Fibroblast of pulmonary artery (primary cell): ENCODE measurements at regions not wholly inside any gene's neighbourhood (a gene's known extent, or its start where the extent isn't known, plus 50 kb on each side); places are given as distances from the start of the nearest gene placed in this dataset.

ENCODE experiments used
- DNase-seq: peaks from one replicate; pipeline ENCODE4 v3.0.0-alpha.2; 2010; ENCODE audit warnings: low read depth
- H3K4me3 ChIP-seq: replicated peaks from 2 replicates; pipeline ENCODE4 v1.5.1; 2011; ENCODE audit warnings: low read depth, mild to moderate bottlenecking, control low read depth, low read length, moderate library complexity
- TF ChIP-seq, protein P1 (sequence below): IDR thresholded peaks from 2 replicates; pipeline ENCODE4 v1.5.1; 2011; ENCODE audit warnings: mild to moderate bottlenecking, control low read depth, low read length, inconsistent platforms; ENCODE audit errors: missing control alignments

DNA sequence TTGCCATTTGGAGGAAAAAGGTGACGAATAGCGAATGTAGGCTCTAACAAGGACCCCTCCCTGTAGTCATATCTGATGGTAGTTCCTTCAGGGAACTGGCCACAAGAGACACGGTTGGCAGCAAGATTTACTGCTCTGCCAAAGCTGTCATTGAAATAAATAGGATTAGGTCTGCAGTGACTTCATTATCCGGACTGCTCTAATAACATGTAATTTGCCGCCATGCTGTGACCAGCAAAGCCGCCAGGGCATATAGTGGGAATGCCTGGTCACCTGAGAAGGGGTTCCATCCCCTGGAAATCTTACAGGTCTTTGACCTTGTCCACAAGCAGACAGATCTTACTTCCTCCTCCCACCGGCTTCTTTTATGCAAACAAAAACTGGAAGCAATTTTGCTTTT, 59.4 kb upstream of the LAPTM4A start:
- TF ChIP-seq, protein P1, sequence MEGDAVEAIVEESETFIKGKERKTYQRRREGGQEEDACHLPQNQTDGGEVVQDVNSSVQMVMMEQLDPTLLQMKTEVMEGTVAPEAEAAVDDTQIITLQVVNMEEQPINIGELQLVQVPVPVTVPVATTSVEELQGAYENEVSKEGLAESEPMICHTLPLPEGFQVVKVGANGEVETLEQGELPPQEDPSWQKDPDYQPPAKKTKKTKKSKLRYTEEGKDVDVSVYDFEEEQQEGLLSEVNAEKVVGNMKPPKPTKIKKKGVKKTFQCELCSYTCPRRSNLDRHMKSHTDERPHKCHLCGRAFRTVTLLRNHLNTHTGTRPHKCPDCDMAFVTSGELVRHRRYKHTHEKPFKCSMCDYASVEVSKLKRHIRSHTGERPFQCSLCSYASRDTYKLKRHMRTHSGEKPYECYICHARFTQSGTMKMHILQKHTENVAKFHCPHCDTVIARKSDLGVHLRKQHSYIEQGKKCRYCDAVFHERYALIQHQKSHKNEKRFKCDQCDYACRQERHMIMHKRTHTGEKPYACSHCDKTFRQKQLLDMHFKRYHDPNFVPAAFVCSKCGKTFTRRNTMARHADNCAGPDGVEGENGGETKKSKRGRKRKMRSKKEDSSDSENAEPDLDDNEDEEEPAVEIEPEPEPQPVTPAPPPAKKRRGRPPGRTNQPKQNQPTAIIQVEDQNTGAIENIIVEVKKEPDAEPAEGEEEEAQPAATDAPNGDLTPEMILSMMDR, result no peak
- DNase-seq, result no peak
- H3K4me3 ChIP-seq, result no peak overlapping the region

DNA sequence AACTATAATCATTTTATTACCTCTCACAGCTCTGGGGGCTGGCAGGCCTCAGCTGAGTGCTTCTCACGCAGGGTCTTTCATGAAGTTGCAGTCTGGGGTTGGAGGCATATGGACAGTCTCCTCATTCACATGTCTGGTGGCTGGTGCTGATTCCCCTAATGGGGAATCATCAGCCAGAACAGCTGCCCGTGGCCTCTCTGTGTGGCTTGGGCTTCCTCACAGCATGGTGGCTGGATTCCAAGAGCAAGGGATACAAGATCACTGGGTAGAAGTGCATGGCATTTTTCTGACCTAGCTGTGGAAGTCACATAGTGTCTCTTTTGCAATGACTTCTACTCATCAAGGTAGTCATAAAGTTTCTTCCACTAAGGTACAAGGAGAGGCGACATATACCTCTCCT, 59.0 kb upstream of the LAPTM4A start:
- no peak overlapping the region for H3K4me3 ChIP-seq
- TF ChIP-seq, protein P1, result no peak
- DNase-seq, result no peak

DNA sequence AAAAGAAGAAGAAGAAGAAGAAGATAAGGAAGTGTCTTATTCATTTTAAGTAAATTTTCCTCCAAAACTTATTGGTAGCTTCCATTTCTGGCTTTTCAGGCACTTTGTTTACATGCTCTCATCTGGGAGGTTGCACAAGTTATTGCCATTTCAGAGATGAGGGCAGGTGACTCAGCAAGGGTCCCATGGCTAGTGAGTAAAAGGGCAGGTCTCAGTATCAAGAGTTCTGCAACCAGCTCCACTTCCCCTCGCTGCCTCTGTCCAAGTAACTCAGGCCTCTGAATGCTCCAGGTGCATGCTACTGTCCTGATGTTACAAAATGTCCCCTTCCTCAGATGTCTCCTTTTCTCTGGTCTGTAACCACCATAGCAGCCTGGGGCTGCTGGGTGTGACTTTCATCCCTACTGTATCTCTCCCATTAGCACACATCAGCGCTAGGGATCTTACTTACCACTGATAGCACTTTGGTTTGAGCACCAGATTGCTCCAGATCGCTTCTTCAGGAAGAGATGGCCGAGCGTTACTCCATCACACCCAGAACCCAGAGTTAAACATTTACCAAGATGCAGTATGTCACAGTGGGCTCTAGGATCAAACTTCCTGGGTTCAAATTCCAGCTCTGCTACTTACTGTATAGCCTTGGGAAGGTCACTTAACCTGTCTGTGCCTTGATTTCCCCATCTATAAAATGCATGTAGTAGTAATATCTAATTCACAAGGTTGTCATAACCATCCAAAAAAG, 57.4 kb upstream of the LAPTM4A start:
- DNase-seq, result peak; percentile 41

DNA sequence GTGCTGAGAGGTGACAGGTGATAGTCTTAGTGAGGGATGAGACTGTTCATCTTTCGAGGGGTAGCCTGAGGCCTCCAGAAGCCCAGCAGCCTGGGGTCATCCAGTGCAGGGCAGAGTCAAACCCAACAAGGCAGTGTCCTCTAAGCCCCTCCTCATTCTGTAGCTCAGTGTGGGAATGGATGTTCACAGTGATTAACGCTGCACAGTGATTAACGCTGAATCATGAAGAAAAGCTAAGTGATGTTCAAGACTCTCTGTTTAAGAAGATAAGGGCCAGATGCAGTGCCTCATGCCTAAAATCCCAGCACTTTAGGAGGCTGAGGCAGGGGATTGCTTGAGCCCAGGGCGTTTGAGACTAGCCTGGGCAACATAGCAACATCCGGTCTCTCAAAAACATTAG, 56.3 kb upstream of the LAPTM4A start:
- TF ChIP-seq, protein P1, result no peak
- H3K4me3 ChIP-seq, result no peak overlapping the region
- no peak for DNase-seq

More for the DNA sequence above, 57.4 kb upstream of the LAPTM4A start:
- TF ChIP-seq, protein P1, result no peak
- H3K4me3 ChIP-seq, result no peak overlapping the region

DNA sequence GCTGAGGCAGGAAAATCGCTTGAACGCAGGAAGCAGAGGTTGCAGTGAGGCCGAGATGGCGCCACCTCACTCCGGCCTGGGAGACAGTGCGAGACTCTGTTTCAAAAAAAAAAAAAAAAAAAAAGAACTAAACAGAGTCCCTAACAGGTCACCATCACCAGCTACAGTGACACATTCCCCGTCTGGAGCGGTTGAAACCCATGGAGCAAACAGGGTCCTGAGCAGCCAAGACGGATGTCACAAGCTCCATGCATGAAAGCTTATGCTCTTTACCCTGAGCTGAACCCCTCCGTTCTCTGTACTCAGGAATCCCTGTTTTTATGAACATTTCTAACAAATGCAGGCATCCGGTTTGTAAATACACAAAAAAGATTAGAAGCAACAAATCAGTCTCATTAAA, 55.9 kb upstream of the LAPTM4A start:
- H3K4me3 ChIP-seq, result no peak overlapping the region
- TF ChIP-seq, protein P1, result no peak
- no peak for DNase-seq

DNA sequence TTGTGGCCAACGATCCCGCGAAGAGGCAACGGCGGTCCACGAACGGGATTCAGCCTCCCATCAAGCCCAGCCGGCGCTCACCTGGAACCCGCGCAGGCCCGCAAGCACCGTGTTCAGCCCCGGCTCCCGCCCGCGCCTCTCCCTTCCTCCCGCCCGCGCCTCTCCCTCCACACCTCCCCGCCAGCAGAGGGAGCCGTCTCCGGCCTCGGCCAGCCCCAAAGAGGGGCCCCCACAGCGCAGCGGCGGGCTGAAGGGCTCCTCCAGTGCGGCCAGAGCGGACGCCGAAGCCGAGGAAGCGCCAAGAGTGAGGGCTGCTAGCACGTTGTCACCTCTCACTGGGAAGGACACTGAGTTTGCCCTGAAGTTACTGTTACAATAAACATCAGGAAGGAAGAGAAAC, 55.3 kb upstream of the LAPTM4A start:
- TF ChIP-seq, protein P1, result peak; percentile 16
- DNase-seq, result no peak
- no peak overlapping the region for H3K4me3 ChIP-seq
